Osteocyte (in vitro differentiated cells): ENCODE measurements at regions not wholly inside any gene's neighbourhood (a gene's known extent, or its start where the extent isn't known, plus 50 kb on each side); places are given as distances from the start of the nearest gene placed in this dataset.

Source experiments
- DNase-seq: peaks from one replicate; pipeline ENCODE4 v3.0.0; 2021; ENCODE audit warnings: mixed read lengths; ENCODE audit not compliant: unreplicated experiment; ENCODE audit errors: extremely low spot score
- H3K27ac Mint-ChIP-seq: one replicate; pipeline ENCODE4 v1.8.0; 2021; ENCODE audit warnings: mild to moderate bottlenecking, mixed read lengths; ENCODE audit not compliant: unreplicated experiment
- H3K27me3 Mint-ChIP-seq: one replicate; pipeline ENCODE4 v1.8.0; 2021; ENCODE audit warnings: mixed read lengths; ENCODE audit not compliant: unreplicated experiment
- H3K36me3 Mint-ChIP-seq: one replicate; pipeline ENCODE4 v1.8.0; 2021; ENCODE audit warnings: mixed read lengths; ENCODE audit not compliant: unreplicated experiment
- H3K4me1 Mint-ChIP-seq: one replicate; pipeline ENCODE4 v1.8.0; 2021; ENCODE audit warnings: mixed read lengths; ENCODE audit not compliant: unreplicated experiment
- H3K4me3 Mint-ChIP-seq: one replicate; pipeline ENCODE4 v1.8.0; 2021; ENCODE audit warnings: mild to moderate bottlenecking, moderate library complexity, mixed read lengths; ENCODE audit not compliant: unreplicated experiment
- H3K9me3 Mint-ChIP-seq: one replicate; pipeline ENCODE4 v1.8.0; 2021; ENCODE audit warnings: mixed read lengths; ENCODE audit not compliant: unreplicated experiment
- TF ChIP-seq, protein P1 (sequence below): fragments of 200-600 bp; sonication (generic); IDR thresholded peaks from 2 replicates; pipeline ENCODE4 v1.5.0; 2021; ENCODE audit warnings: antibody characterized with exemption, mild to moderate bottlenecking, moderate library complexity

DNA sequence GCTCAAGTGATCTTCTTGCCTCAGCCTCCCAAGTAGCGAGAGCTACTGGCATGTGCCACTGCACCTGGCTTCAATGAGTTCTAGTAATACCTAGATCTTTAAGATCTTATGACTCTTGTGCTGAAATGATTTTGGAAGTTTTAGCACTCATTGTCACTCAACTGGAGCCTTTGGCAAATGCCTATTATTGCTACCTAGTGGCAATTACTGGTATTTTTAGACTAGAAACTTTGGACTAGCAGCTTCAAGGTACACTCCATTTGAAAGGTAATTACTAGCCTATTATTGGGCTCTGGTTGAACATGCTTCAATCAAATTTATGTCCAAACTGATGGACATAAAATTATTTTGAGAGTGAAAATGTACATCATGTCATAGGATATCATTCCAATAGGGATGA lies 80.7 kb upstream of the MUCL1 start:
- Mint-ChIP-seq H3K36me3 (no peaks in the 10 kb centered on the region), H3K4me3 (no peak overlapping the region), H3K27me3 (no peaks in the 10 kb centered on the region), H3K27ac (no peak overlapping the region), H3K9me3 (no peaks in the 10 kb centered on the region), H3K4me1 (no peaks in the 10 kb centered on the region)
- TF ChIP-seq, protein P1, sequence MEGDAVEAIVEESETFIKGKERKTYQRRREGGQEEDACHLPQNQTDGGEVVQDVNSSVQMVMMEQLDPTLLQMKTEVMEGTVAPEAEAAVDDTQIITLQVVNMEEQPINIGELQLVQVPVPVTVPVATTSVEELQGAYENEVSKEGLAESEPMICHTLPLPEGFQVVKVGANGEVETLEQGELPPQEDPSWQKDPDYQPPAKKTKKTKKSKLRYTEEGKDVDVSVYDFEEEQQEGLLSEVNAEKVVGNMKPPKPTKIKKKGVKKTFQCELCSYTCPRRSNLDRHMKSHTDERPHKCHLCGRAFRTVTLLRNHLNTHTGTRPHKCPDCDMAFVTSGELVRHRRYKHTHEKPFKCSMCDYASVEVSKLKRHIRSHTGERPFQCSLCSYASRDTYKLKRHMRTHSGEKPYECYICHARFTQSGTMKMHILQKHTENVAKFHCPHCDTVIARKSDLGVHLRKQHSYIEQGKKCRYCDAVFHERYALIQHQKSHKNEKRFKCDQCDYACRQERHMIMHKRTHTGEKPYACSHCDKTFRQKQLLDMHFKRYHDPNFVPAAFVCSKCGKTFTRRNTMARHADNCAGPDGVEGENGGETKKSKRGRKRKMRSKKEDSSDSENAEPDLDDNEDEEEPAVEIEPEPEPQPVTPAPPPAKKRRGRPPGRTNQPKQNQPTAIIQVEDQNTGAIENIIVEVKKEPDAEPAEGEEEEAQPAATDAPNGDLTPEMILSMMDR, result no peak
- DNase-seq, result no peak

DNA sequence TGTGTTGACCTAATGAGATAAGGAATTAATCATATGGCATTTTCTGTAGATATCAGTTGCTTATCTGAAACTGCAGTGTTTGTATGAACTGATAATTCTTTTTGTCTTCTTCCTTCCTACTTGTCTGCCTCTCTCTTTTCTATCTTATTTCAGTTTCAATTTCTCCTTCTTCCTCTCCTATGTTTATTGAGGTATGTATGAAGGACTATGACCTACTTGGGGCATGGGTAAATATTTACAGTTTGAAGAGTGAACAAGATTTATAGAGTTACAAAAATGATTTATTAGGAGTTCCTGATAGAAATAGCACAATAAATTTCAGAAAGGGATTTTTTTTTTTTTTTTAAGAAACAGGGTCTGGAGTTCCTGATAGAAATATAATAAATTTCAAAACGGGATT lies 88.7 kb upstream of the MUCL1 start:
- TF ChIP-seq, protein P1, result no peak
- Mint-ChIP-seq H3K27ac (no peak overlapping the region), H3K4me1 (no peaks in the 10 kb centered on the region), H3K4me3 (no peak overlapping the region), H3K36me3 (no peaks in the 10 kb centered on the region), H3K27me3 (no peaks in the 10 kb centered on the region), H3K9me3 (no peaks in the 10 kb centered on the region)
- no peak for DNase-seq

DNA sequence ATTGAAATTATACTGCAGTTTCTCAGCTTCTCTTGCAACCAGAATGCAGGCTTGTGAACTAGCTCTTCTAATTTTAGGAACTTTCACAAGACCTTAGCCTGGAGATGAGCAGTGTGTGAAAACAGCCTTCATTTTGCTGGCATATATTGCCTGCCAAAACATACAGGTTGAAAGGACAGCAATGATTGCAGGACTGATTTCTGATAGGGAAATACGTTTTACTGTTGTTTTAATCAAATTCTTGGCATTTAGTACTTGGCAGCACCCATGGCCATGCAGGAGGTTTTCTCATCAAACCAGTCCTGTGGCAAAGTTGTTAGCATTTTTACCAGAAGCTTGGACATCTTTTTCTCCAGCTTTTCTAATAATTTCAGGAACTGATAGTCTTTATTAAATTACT lies 91.9 kb upstream of the MUCL1 start:
- H3K4me3 Mint-ChIP-seq, result no peak overlapping the region
- no peak for DNase-seq
- TF ChIP-seq, protein P1, result no peak
- no peak overlapping the region for H3K27ac Mint-ChIP-seq
- no peaks in the 10 kb centered on the region for H3K4me1 Mint-ChIP-seq
- H3K36me3 Mint-ChIP-seq, result no peaks in the 10 kb centered on the region
- no peaks in the 10 kb centered on the region for H3K9me3 Mint-ChIP-seq
- H3K27me3 Mint-ChIP-seq, result no peaks in the 10 kb centered on the region

DNA sequence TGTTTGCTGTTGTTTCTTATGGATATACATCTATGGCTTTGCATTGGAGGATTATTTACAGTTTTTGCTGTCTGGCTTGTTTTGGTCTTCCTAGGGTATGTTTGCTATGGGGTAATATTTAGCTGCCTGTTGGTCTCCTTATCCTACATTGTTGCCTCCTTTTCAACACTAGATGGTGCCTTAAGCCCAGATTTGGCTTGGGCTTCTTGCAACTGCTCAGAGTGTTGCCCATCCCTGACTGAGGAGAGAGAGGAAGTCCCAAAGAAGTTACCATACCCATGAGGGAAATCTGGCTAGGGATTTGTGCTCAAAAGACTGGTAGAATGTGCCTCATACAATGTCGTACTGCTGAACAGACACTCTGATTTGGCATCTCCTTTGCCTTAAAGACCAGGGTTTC lies 94.6 kb upstream of the MUCL1 start:
- Mint-ChIP-seq H3K36me3 (no peaks in the 10 kb centered on the region), H3K4me3 (no peak overlapping the region), H3K4me1 (no peaks in the 10 kb centered on the region), H3K27ac (no peak overlapping the region), H3K27me3 (peaks cover 10% of the 10 kb centered on the region), H3K9me3 (no peaks in the 10 kb centered on the region)
- TF ChIP-seq, protein P1, result peak; percentile 15
- DNase-seq, result no peak

DNA sequence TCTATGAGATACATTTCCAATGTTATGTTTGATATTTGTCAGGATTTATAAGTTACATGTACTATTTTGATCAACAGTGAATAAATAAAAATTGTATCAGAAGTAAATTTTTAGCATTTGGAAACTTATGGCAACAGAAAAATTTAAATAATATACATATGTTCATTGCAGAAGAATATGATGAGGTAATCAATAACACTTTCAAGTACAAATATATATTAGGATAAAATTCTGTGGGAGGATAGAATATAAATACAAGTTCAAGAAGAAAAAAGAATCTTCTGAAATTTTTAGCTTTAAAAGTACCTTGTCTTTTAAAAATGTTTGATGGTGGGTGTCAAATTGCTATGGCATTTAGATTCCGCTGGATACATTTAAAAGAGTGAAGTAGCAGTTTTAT lies 102.8 kb upstream of the MUCL1 start:
- Mint-ChIP-seq H3K27ac (no peak overlapping the region), H3K36me3 (no peaks in the 10 kb centered on the region), H3K4me1 (no peaks in the 10 kb centered on the region), H3K9me3 (no peaks in the 10 kb centered on the region), H3K27me3 (peaks cover 18% of the 10 kb centered on the region), H3K4me3 (no peak overlapping the region)
- no peak for DNase-seq
- TF ChIP-seq, protein P1, result no peak
